ENCODE measurements at regions not wholly inside any gene's neighbourhood (a gene's known extent, or its start where the extent isn't known, plus 50 kb on each side); places are given as distances from the start of the nearest gene placed in this dataset.

- H3K27ac ChIP-seq (replicated peaks in 1 of 4): no peak overlapping the region
- no peaks in the 10 kb centered on the region for H3K9me3 ChIP-seq
- no peaks in the 10 kb centered on the region for H3K27me3 ChIP-seq
- 80% methylated on average over 6 of the region's 6 CpGs for WGBS
- H3K4me3 ChIP-seq: no peak overlapping the region
- intact Hi-C loops (cut with DNase I): no loop called here
- TF ChIP-seq POLR2AphosphoS5 (IDR thresholded peaks at IDR 0.05): no peak
- no peak for TF ChIP-seq POLR2A (IDR thresholded peaks at IDR 0.05; ENCODE audit: low read depth)
- TF ChIP-seq, protein P1, sequence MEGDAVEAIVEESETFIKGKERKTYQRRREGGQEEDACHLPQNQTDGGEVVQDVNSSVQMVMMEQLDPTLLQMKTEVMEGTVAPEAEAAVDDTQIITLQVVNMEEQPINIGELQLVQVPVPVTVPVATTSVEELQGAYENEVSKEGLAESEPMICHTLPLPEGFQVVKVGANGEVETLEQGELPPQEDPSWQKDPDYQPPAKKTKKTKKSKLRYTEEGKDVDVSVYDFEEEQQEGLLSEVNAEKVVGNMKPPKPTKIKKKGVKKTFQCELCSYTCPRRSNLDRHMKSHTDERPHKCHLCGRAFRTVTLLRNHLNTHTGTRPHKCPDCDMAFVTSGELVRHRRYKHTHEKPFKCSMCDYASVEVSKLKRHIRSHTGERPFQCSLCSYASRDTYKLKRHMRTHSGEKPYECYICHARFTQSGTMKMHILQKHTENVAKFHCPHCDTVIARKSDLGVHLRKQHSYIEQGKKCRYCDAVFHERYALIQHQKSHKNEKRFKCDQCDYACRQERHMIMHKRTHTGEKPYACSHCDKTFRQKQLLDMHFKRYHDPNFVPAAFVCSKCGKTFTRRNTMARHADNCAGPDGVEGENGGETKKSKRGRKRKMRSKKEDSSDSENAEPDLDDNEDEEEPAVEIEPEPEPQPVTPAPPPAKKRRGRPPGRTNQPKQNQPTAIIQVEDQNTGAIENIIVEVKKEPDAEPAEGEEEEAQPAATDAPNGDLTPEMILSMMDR (IDR thresholded peaks at IDR 0.05): no peak
- no peak for TF ChIP-seq EP300 (IDR thresholded peaks at IDR 0.05)
- H3K36me3 ChIP-seq: no peaks in the 10 kb centered on the region
- no peaks in the 10 kb centered on the region for H3K4me1 ChIP-seq
- no peak for DNase-seq (ENCODE audit: extremely low spot score)
Measured at GRCh38 chr2:14140009-14140550, 492.4 kb upstream of the LRATD1 start.

- Histone ChIP-seq H3K9me3 (no peaks in the 10 kb centered on the region), H3K27ac (replicated peaks in 1 of 4) (no peak overlapping the region), H3K4me3 (no peak overlapping the region), H3K27me3 (no peaks in the 10 kb centered on the region), H3K4me1 (no peaks in the 10 kb centered on the region), H3K36me3 (no peaks in the 10 kb centered on the region)
- TF ChIP-seq POLR2AphosphoS5 (IDR thresholded peaks at IDR 0.05) (no peak), POLR2A (IDR thresholded peaks at IDR 0.05; ENCODE audit: low read depth) (no peak), EP300 (IDR thresholded peaks at IDR 0.05) (no peak)
- TF ChIP-seq, protein P1 (IDR thresholded peaks at IDR 0.05): no peak
- no peak for DNase-seq (ENCODE audit: extremely low spot score)
- intact Hi-C loops (cut with DNase I): no loop called here
Measured at GRCh38 chr2:14143435-14143834, 489.1 kb upstream of the LRATD1 start.

- Histone ChIP-seq H3K27ac (replicated peaks in 1 of 4) (no peak overlapping the region), H3K4me3 (no peak overlapping the region), H3K9me3 (no peaks in the 10 kb centered on the region), H3K4me1 (no peaks in the 10 kb centered on the region), H3K36me3 (no peaks in the 10 kb centered on the region), H3K27me3 (no peaks in the 10 kb centered on the region)
- intact Hi-C loops (cut with DNase I): no loop called here
- no peak for DNase-seq (ENCODE audit: extremely low spot score)
- WGBS: 42% methylated on average over 1 of the region's 1 CpG
- TF ChIP-seq POLR2AphosphoS5 (IDR thresholded peaks at IDR 0.05) (no peak), POLR2A (IDR thresholded peaks at IDR 0.05; ENCODE audit: low read depth) (no peak), EP300 (IDR thresholded peaks at IDR 0.05) (no peak)
- TF ChIP-seq, protein P1 (IDR thresholded peaks at IDR 0.05): no peak
Measured at GRCh38 chr2:14148216-14148615, 484.3 kb upstream of the LRATD1 start.

- H3K4me1 ChIP-seq: no peaks in the 10 kb centered on the region
- TF ChIP-seq, protein P1 (IDR thresholded peaks at IDR 0.05): no peak
- TF ChIP-seq EP300 (IDR thresholded peaks at IDR 0.05): no peak
- TF ChIP-seq POLR2A (IDR thresholded peaks at IDR 0.05; ENCODE audit: low read depth): no peak
- no peak overlapping the region for H3K27ac ChIP-seq (replicated peaks in 1 of 4)
- no peak overlapping the region for H3K4me3 ChIP-seq
- no peak for DNase-seq (ENCODE audit: extremely low spot score)
- H3K36me3 ChIP-seq: no peaks in the 10 kb centered on the region
- no peaks in the 10 kb centered on the region for H3K9me3 ChIP-seq
- H3K27me3 ChIP-seq: no peaks in the 10 kb centered on the region
- intact Hi-C loops (cut with DNase I): no loop called here
Measured at GRCh38 chr2:14157816-14158215, 474.7 kb upstream of the LRATD1 start.

GRCh38 chr2:14180333-14180732, 452.2 kb upstream of the LRATD1 start:
- Histone ChIP-seq H3K27ac (replicated peaks in 1 of 4) (no peak overlapping the region), H3K9me3 (no peaks in the 10 kb centered on the region), H3K36me3 (no peaks in the 10 kb centered on the region), H3K4me1 (no peaks in the 10 kb centered on the region), H3K27me3 (no peaks in the 10 kb centered on the region), H3K4me3 (no peak overlapping the region)
- TF ChIP-seq, protein P1 (IDR thresholded peaks at IDR 0.05): no peak
- no peak for TF ChIP-seq EP300 (IDR thresholded peaks at IDR 0.05)
- no peak for TF ChIP-seq POLR2AphosphoS5 (IDR thresholded peaks at IDR 0.05)
- no peak for TF ChIP-seq POLR2A (IDR thresholded peaks at IDR 0.05; ENCODE audit: low read depth)
- intact Hi-C loops (cut with DNase I): no loop called here
- 72% methylated on average over 3 of the region's 3 CpGs for WGBS
- no peak for DNase-seq (ENCODE audit: extremely low spot score)
